ENCODE measurements at regions not wholly inside any gene's neighbourhood (a gene's known extent, or its start where the extent isn't known, plus 50 kb on each side); places are given as distances from the start of the nearest gene placed in this dataset.

GRCh38 chr2:139477618-139478017, 697.4 kb upstream of the NXPH2 start:
- no CpG with 5 or more reads among the region's 8 CpGs for WGBS (ENCODE audit: extremely low coverage, insufficient read length, low lambda C conversion rate)
- no peak overlapping the region for H3K14ac ChIP-seq (ENCODE audit: insufficient read depth, low read length)
- H3T11ph ChIP-seq (ENCODE audit: low read length) = no peak overlapping the region
- H2BK15ac ChIP-seq (ENCODE audit: low read depth, low read length) = no peak overlapping the region
- no peaks in the 10 kb centered on the region for H3K9me3 ChIP-seq (ENCODE audit: control insufficient read depth, low read depth, low read length)
- no peak overlapping the region for H4K91ac ChIP-seq (ENCODE audit: insufficient read length, low read depth, low read length)
- H3K4me1 ChIP-seq (ENCODE audit: insufficient read depth, low read length) = no peaks in the 10 kb centered on the region
- TF ChIP-seq, protein P1, sequence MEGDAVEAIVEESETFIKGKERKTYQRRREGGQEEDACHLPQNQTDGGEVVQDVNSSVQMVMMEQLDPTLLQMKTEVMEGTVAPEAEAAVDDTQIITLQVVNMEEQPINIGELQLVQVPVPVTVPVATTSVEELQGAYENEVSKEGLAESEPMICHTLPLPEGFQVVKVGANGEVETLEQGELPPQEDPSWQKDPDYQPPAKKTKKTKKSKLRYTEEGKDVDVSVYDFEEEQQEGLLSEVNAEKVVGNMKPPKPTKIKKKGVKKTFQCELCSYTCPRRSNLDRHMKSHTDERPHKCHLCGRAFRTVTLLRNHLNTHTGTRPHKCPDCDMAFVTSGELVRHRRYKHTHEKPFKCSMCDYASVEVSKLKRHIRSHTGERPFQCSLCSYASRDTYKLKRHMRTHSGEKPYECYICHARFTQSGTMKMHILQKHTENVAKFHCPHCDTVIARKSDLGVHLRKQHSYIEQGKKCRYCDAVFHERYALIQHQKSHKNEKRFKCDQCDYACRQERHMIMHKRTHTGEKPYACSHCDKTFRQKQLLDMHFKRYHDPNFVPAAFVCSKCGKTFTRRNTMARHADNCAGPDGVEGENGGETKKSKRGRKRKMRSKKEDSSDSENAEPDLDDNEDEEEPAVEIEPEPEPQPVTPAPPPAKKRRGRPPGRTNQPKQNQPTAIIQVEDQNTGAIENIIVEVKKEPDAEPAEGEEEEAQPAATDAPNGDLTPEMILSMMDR (conservative IDR thresholded peaks at IDR 0.05) = no peak
- H3K9ac ChIP-seq (ENCODE audit: extremely low read depth, insufficient read length, low read length) = no peak overlapping the region
- no peaks in the 10 kb centered on the region for H3K27me3 ChIP-seq (ENCODE audit: insufficient read depth, low read length)
- H2AFZ ChIP-seq (ENCODE audit: low read length) = no peak overlapping the region
- H3K23ac ChIP-seq (ENCODE audit: insufficient read length, low read depth, low read length) = no peak overlapping the region
- peaks cover 21 to 25% of the 10 kb centered on the region in 2 experiments for H3K4me1 Mint-ChIP-seq
- H3K56ac ChIP-seq (ENCODE audit: insufficient read length, low read depth, low read length) = no peak overlapping the region
- H3K4ac ChIP-seq (ENCODE audit: low read depth, low read length) = no peak overlapping the region
- no peak overlapping the region for H3K4me3 Mint-ChIP-seq
- H2AK5ac ChIP-seq (ENCODE audit: insufficient read length, low read length) = no peak overlapping the region
- H4K8ac ChIP-seq (replicated peaks; ENCODE audit: insufficient read length, low read depth, low read length) = no peak overlapping the region
- H3K79me1 ChIP-seq (ENCODE audit: insufficient read depth, low read depth, low read length, poor library complexity, severe bottlenecking) = no peaks in the 10 kb centered on the region
- H2BK12ac ChIP-seq (ENCODE audit: insufficient read length, low read depth, low read length) = no peak overlapping the region
- no peaks in the 10 kb centered on the region for H3K27me3 Mint-ChIP-seq (ENCODE audit: low read depth)
- no peak for DNase-seq
- H2BK120ac ChIP-seq (ENCODE audit: low read depth, low read length, poor library complexity, severe bottlenecking) = no peak overlapping the region
- H4K5ac ChIP-seq (ENCODE audit: insufficient read length, low read depth, low read length) = no peak overlapping the region
- H4K20me1 ChIP-seq (ENCODE audit: control insufficient read depth, insufficient read depth, insufficient read length) = no peaks in the 10 kb centered on the region
- H3K27ac ChIP-seq (ENCODE audit: insufficient read length, low read depth, low read length) = no peak overlapping the region
- H3K27ac Mint-ChIP-seq = no peak overlapping the region
- no peaks in the 10 kb centered on the region; a peak in 1 of 7 replicates for H3K36me3 Mint-ChIP-seq (ENCODE audit: insufficient read depth in 1 of 3, low read depth in 3 of 3)
- H2BK5ac ChIP-seq (ENCODE audit: insufficient read length, low read length) = no peak overlapping the region
- no peak overlapping the region for H3K18ac ChIP-seq (ENCODE audit: insufficient read length, low read depth, low read length)
- H2BK20ac ChIP-seq (ENCODE audit: low read depth, low read length, poor library complexity, severe bottlenecking) = no peak overlapping the region
- H3K9me3 Mint-ChIP-seq = no peaks in the 10 kb centered on the region; a peak in 3 of 5 replicates
- no peaks in the 10 kb centered on the region for H3K23me2 ChIP-seq (ENCODE audit: insufficient read length, low read depth, low read length, poor library complexity, severe bottlenecking)
- no peaks in the 10 kb centered on the region for H3K79me2 ChIP-seq (ENCODE audit: insufficient read depth, low read length)
- H3K4me2 ChIP-seq (ENCODE audit: insufficient read depth, insufficient read length, low read length) = no peak overlapping the region
